Lung (tissue), 11 donors: ENCODE measurements at regions not wholly inside any gene's neighbourhood (a gene's known extent, or its start where the extent isn't known, plus 50 kb on each side); places are given as distances from the start of the nearest gene placed in this dataset.

Experiments
- ATAC-seq: fragments of 200-7000 bp; cut with Tn5 transposase; one replicate; pipeline ENCODE4 v1.9.1; 2020; ENCODE audit warnings: moderate number of reproducible peaks; ENCODE audit not compliant: insufficient read depth, low FRiP score
- DNase-seq, 3 donors: peaks; one replicate each; pipeline ENCODE4 v3.0.0-alpha.2; 2013 to 2017
- H3K27ac ChIP-seq, 2 donors: one replicate each; pipeline ENCODE4 v1.5.1; 2013; ENCODE audit warnings: mild to moderate bottlenecking in 2 of 2, moderate library complexity in 2 of 2, control low read depth in 1 of 2, inconsistent platforms in 1 of 2, low read depth in 1 of 2, low read length in 1 of 2
- H3K27me3 ChIP-seq, 3 donors: one replicate each; pipeline ENCODE4 v1.5.1; 2013; ENCODE audit warnings: low read length in 2 of 3; ENCODE audit not compliant: control insufficient read depth in 3 of 3, insufficient read depth in 3 of 3
- H3K36me3 ChIP-seq, 4 donors: one replicate each; pipeline ENCODE4 v1.5.1; 2013; ENCODE audit warnings: low read length in 4 of 4, mild to moderate bottlenecking in 1 of 4, moderate library complexity in 1 of 4; ENCODE audit not compliant: control insufficient read depth in 4 of 4, insufficient read depth in 4 of 4
- H3K4me1 ChIP-seq, 5 donors: one replicate each; pipeline ENCODE4 v1.5.1; 2013; ENCODE audit warnings: low read length in 5 of 5, mild to moderate bottlenecking in 2 of 5, moderate library complexity in 1 of 5; ENCODE audit not compliant: control insufficient read depth in 5 of 5, insufficient read depth in 5 of 5
- H3K4me3 ChIP-seq: one replicate; pipeline ENCODE4 v1.5.1; 2013; ENCODE audit warnings: mild to moderate bottlenecking, control low read depth, moderate library complexity
- H3K9ac ChIP-seq, 2 donors: one replicate each; pipeline ENCODE4 v1.5.1; 2013; ENCODE audit warnings: low read length in 2 of 2, control low read depth in 1 of 2; ENCODE audit not compliant: insufficient read depth in 1 of 2
- H3K9me3 ChIP-seq, 4 donors: one replicate each; pipeline ENCODE4 v1.5.1; 2013; ENCODE audit warnings: low read length in 3 of 4, mild to moderate bottlenecking in 1 of 4, moderate library complexity in 1 of 4; ENCODE audit not compliant: control insufficient read depth in 4 of 4, insufficient read depth in 3 of 4
- WGBS, 2 donors: extraction: QIAGEN DNeasy Blood & Tissue Kit; methylation state at CpG; one replicate each; pipeline ENCODE4 v1.1.7; 2013; 5-methylcytosine and 5-hydroxymethylcytosine counted together
- TF ChIP-seq, protein P1 (sequence below): IDR thresholded peaks from 2 replicates; pipeline ENCODE4 v1.5.1; 2012; ENCODE audit warnings: mild to moderate bottlenecking; ENCODE audit errors: control extremely low read depth, extremely low read depth
- donor health status: control.
- donor health status: control.
- donor health status: Bipolar disorder and iron deficiency.
- donor health status: healthy.
- donor health status: DM: yes; HTN: yes; CAD: no.

DNA sequence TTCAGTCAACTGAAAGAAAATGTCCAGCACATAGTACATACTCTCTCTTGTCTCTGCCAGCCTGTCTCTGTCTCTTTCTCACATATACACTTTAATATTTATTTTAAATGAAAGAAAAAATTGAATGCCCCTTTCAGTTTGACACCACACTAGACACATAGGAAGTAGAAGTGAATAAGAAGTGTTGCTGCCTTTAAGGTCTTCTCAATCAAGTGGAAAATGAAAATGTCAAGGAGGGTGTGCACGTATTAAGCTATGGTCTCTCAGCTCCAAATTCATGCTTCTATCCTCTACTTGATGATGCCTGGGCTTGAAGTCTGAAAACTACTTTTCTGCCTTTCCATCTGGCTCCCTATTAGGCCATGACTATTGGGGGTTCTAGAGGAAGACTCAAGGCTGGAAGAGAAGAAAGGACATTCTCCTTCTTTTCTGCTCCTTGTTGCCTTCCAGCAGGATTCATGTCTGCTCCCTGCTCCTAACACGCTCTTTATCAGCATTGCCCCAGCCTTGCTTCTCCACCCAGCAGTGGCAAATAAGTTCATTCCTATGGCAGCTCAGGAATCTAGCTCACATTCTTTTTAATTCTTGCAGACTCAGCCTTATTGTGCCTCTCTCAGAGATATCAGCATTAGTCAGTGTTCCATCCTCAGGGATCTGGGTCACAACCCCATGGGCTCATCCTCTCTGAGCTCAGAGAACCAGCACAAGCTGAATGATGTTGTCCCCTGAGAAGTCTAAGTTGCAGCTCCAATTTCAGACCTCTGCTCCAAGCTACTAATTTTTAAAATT is 609.1 kb upstream of the GRM7 start:
- Histone ChIP-seq H3K9ac (no peak overlapping the region), H3K27me3 (no peaks in the 10 kb centered on the region), H3K9me3 (peaks cover 0 to 3% (median 1%) of the 10 kb centered on the region in 4 donors), H3K4me1 (no peaks in the 10 kb centered on the region), H3K4me3 (no peak overlapping the region), H3K36me3 (no peaks in the 10 kb centered on the region), H3K27ac (no peak overlapping the region)
- TF ChIP-seq, protein P1, sequence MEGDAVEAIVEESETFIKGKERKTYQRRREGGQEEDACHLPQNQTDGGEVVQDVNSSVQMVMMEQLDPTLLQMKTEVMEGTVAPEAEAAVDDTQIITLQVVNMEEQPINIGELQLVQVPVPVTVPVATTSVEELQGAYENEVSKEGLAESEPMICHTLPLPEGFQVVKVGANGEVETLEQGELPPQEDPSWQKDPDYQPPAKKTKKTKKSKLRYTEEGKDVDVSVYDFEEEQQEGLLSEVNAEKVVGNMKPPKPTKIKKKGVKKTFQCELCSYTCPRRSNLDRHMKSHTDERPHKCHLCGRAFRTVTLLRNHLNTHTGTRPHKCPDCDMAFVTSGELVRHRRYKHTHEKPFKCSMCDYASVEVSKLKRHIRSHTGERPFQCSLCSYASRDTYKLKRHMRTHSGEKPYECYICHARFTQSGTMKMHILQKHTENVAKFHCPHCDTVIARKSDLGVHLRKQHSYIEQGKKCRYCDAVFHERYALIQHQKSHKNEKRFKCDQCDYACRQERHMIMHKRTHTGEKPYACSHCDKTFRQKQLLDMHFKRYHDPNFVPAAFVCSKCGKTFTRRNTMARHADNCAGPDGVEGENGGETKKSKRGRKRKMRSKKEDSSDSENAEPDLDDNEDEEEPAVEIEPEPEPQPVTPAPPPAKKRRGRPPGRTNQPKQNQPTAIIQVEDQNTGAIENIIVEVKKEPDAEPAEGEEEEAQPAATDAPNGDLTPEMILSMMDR = no peak
- WGBS, 2 donors = 73 to 93% methylated on average over 2 of the region's 2 CpGs
- ATAC-seq (no peak), DNase-seq (no peak)

DNA sequence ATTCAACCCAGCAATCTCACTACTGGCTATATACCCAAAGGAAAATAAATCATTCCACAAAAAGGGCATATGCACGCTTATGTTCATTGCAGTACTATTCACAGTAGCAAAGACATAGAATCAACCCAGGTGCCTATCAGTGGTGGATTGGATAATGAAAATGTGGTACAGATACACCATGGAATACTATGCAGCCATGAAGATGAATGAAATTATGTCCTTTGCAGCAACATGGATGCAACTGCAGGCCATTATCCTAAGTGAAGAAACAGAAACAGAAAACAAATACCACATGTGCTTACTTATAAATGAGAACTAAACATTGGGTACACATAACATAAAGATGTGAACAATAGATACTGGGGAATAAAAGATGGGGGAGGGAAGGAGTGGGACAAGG is 606.4 kb upstream of the GRM7 start:
- WGBS, 2 donors = 96 to 97% methylated on average over 1 of the region's 1 CpG
- ATAC-seq (no peak), DNase-seq (no peak)
- TF ChIP-seq, protein P1 = no peak
- H3K4me1 ChIP-seq = no peaks in the 10 kb centered on the region
- peaks cover 0 to 3% (median 1%) of the 10 kb centered on the region in 4 donors for H3K9me3 ChIP-seq
- no peaks in the 10 kb centered on the region for H3K36me3 ChIP-seq
- H3K9ac ChIP-seq = no peak overlapping the region
- no peak overlapping the region for H3K4me3 ChIP-seq
- no peak overlapping the region for H3K27ac ChIP-seq
- H3K27me3 ChIP-seq = no peaks in the 10 kb centered on the region

DNA sequence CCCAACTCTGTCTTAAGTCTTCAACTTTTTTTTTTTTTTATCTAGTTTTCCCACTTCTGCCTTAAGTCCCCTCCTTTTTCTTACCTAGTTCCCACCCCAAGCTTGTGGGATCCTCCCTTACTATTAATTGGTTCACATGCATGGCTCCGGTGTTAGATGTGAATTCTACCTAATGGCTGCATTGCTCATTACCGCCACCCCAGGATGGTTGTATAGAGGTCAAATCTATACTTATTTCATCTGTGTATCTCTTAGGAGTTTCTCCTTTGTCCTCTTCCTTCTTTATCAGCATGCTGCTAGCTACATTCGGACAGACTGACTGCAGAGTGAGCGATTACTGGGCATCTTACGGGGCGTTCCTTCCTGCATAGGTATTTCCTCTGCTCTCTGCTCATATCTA is 605.7 kb upstream of the GRM7 start:
- ATAC-seq (no peak), DNase-seq (no peak)
- no peaks in the 10 kb centered on the region for H3K36me3 ChIP-seq
- WGBS, 2 donors = 97 to 98% methylated on average over 6 of the region's 6 CpGs
- H3K27ac ChIP-seq = no peak overlapping the region
- no peak overlapping the region for H3K4me3 ChIP-seq
- H3K9ac ChIP-seq = no peak overlapping the region
- TF ChIP-seq, protein P1 = no peak
- H3K4me1 ChIP-seq = no peaks in the 10 kb centered on the region
- H3K27me3 ChIP-seq = no peaks in the 10 kb centered on the region
- peaks cover 0 to 3% (median 1%) of the 10 kb centered on the region in 4 donors for H3K9me3 ChIP-seq
